Endothelial cell of hepatic sinusoid (primary cell): ENCODE measurements at regions not wholly inside any gene's neighbourhood (a gene's known extent, or its start where the extent isn't known, plus 50 kb on each side); places are given as distances from the start of the nearest gene placed in this dataset.

Experiments used
- in situ Hi-C: cut with HindIII; loops from 2 replicates; pipeline ENCODE4 v1.10.0; 2017; ENCODE audit warnings: low sequenced_read_pairs

GRCh38 chr3:144362126-144362525 is 390.5 kb downstream of the DIPK2A start:
- in situ Hi-C loops, result no loop called here

GRCh38 chr3:144363856-144364255 is 392.2 kb downstream of the DIPK2A start:
- in situ Hi-C loops, result no loop called here

- in situ Hi-C loops, result no loop called here
Measured at GRCh38 chr3:144364737-144365136, 393.1 kb downstream of the DIPK2A start.

- in situ Hi-C loops, result no loop called here
Measured at GRCh38 chr3:144369129-144369879, 397.7 kb downstream of the DIPK2A start.

- in situ Hi-C loops, result no loop called here
Measured at GRCh38 chr3:144375088-144375487, 403.5 kb downstream of the DIPK2A start.

- in situ Hi-C loops, result no loop called here
Measured at GRCh38 chr3:144380849-144381248, 409.2 kb downstream of the DIPK2A start.

GRCh38 chr3:144381607-144382006 is 410.0 kb downstream of the DIPK2A start:
- in situ Hi-C loops, result no loop called here

- in situ Hi-C loops, result no loop called here
Measured at GRCh38 chr3:144384241-144384979, 412.8 kb downstream of the DIPK2A start.

- in situ Hi-C loops, result no loop called here
Measured at GRCh38 chr3:144390786-144391185, 419.2 kb downstream of the DIPK2A start.

- in situ Hi-C loops, result no loop called here
Measured at GRCh38 chr3:144391236-144391635, 419.6 kb downstream of the DIPK2A start.

- in situ Hi-C loops, result no loop called here
Measured at GRCh38 chr3:144394032-144394431, 422.4 kb downstream of the DIPK2A start.

GRCh38 chr3:144402430-144402829 is 430.8 kb downstream of the DIPK2A start:
- in situ Hi-C loops, result loop anchor here (5.0 kb wide), 1 partner anchor 90 kb away; no protein-coding TSS in a partner anchor

GRCh38 chr3:144403040-144403457 is 431.4 kb downstream of the DIPK2A start:
- in situ Hi-C loops, result loop anchor here (5.0 kb wide), 1 partner anchor 91 kb away; no protein-coding TSS in a partner anchor

- in situ Hi-C loops, result no loop called here
Measured at GRCh38 chr3:144407335-144407734, 435.7 kb downstream of the DIPK2A start.

- in situ Hi-C loops, result no loop called here
Measured at GRCh38 chr3:144409319-144409718, 437.7 kb downstream of the DIPK2A start.

GRCh38 chr3:144413068-144413467 is 441.4 kb downstream of the DIPK2A start:
- in situ Hi-C loops, result no loop called here

- in situ Hi-C loops, result no loop called here
Measured at GRCh38 chr3:144415492-144415891, 443.9 kb downstream of the DIPK2A start.

- in situ Hi-C loops, result no loop called here
Measured at GRCh38 chr3:144424606-144425005, 453.0 kb downstream of the DIPK2A start.

GRCh38 chr3:144426366-144426765 is 454.7 kb downstream of the DIPK2A start:
- in situ Hi-C loops, result no loop called here

- in situ Hi-C loops, result no loop called here
Measured at GRCh38 chr3:144426967-144427366, 455.3 kb downstream of the DIPK2A start.

GRCh38 chr3:144429719-144430121 is 458.1 kb downstream of the DIPK2A start:
- in situ Hi-C loops, result no loop called here

GRCh38 chr3:144431134-144431533 is 459.5 kb downstream of the DIPK2A start:
- in situ Hi-C loops, result no loop called here
